HL-60 (cell line): ENCODE measurements at regions not wholly inside any gene's neighbourhood (a gene's known extent, or its start where the extent isn't known, plus 50 kb on each side); places are given as distances from the start of the nearest gene placed in this dataset.

ENCODE experiments used
- DNase-seq, 2 experiments: peaks; one replicate each; pipeline ENCODE4 v3.0.0-alpha.2; 2010 to 2020; ENCODE audit warnings: low read depth in 1 of 2, low spot score in 1 of 2
- H3K27ac ChIP-seq: fragments of 250-450 bp; sonication (Bioruptor Pico); replicated peaks from 2 replicates; pipeline ENCODE4 v1.5.1; 2020; ENCODE audit warnings: mild to moderate bottlenecking, moderate library complexity
- H3K27me3 ChIP-seq: fragments of 250-450 bp; sonication (Bioruptor Pico); 2 replicates; pipeline ENCODE4 v1.5.1; 2021; ENCODE audit warnings: mild to moderate bottlenecking, moderate library complexity; ENCODE audit not compliant: insufficient read depth, poor library complexity, severe bottlenecking
- H3K4me3 ChIP-seq: replicated peaks from 2 replicates; pipeline ENCODE4 v1.5.1; 2011; ENCODE audit warnings: mild to moderate bottlenecking, control low read depth, low read length; ENCODE audit not compliant: insufficient read depth
- CTCF ChIP-seq: IDR thresholded peaks from one replicate; pipeline ENCODE4 v1.5.1; 2011; ENCODE audit warnings: low read length, control low read depth, inconsistent platforms; ENCODE audit not compliant: insufficient read depth
- GABPA ChIP-seq: IDR thresholded peaks from 2 replicates; pipeline ENCODE4 v1.6.1; 2012; ENCODE audit warnings: low read depth
- POLR2AphosphoS5 ChIP-seq: IDR thresholded peaks from 2 replicates; pipeline ENCODE4 v1.6.1; 2012; ENCODE audit warnings: low read depth
- REST ChIP-seq: IDR thresholded peaks from 2 replicates; pipeline ENCODE4 v1.6.1; 2012; ENCODE audit warnings: low read depth; ENCODE audit not compliant: insufficient replicate concordance
- SPI1 ChIP-seq: IDR thresholded peaks from 2 replicates; pipeline ENCODE4 v1.6.1; 2012; ENCODE audit warnings: low read depth, mild to moderate bottlenecking, borderline replicate concordance

- Histone ChIP-seq H3K27me3 (no peaks in the 10 kb centered on the region), H3K4me3 (no peak overlapping the region), H3K27ac (no peak overlapping the region)
- no peak for DNase-seq
- TF ChIP-seq SPI1 = no peak
- no peak for TF ChIP-seq GABPA
- TF ChIP-seq POLR2AphosphoS5 = no peak
- TF ChIP-seq REST = no peak
- no peak for TF ChIP-seq CTCF
Observed at GRCh38 chr15:69634860-69635259, 182.2 kb downstream of the RPLP1 start.

DNA sequence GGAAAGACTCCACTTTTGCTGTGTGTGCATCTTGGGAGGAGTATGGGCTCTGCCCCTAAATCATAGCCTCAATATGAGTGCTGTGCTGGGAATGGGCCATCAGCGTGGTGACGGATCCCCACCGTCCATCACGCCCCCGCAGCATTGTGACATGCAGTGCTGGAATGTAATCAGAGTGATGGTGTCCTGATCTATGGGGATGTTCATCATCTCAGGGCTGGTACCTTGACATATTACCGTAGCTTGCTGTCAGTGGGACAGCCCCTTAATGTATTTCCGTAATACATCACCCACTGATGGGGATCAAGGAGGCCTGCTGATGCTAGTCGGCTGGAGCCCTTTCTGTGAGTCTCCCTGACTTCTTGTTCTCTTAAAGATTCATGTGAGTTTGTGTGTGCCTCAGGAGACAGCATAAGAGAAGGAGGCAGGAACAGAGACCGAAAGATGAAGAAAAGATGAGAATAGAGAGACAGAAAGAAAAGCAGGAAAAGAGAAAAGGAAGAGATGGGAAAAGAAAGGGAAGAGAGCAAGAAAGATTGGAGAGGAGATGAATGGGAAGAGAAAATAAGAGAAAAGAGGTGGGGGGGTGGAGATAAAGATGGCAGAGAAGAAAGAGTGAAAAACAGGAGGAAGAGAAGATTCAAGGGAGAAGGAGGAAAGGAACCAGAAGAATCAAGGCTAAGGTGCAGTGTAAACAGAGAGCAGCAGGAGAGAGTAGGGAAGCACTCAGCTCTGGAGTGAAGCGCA, 183.7 kb downstream of the RPLP1 start:
- no peak for TF ChIP-seq GABPA
- no peak for TF ChIP-seq SPI1
- no peak for TF ChIP-seq POLR2AphosphoS5
- no peak for TF ChIP-seq REST
- no peak for TF ChIP-seq CTCF
- Histone ChIP-seq H3K27me3 (no peaks in the 10 kb centered on the region), H3K4me3 (no peak overlapping the region), H3K27ac (no peak overlapping the region)
- DNase-seq = no peak

GRCh38 chr15:69637818-69638217, 185.2 kb downstream of the RPLP1 start:
- no peak for DNase-seq
- H3K4me3 ChIP-seq = no peak overlapping the region
- no peaks in the 10 kb centered on the region for H3K27me3 ChIP-seq
- no peak overlapping the region for H3K27ac ChIP-seq
- TF ChIP-seq CTCF (no peak), REST (no peak), SPI1 (no peak), POLR2AphosphoS5 (no peak), GABPA (no peak)
